Iris pigment epithelial cell (primary cell): ENCODE measurements at regions not wholly inside any gene's neighbourhood (a gene's known extent, or its start where the extent isn't known, plus 50 kb on each side); places are given as distances from the start of the nearest gene placed in this dataset.

Experiments
- DNase-seq: peaks from one replicate; pipeline ENCODE4 v3.0.0-alpha.2; 2011; ENCODE audit warnings: low read depth

- no peak for DNase-seq
These were observed 234.3 kb upstream of the CYRIA start for GRCh38 chr2:16899958-16900357.

- DNase-seq: no peak
These were observed 224.4 kb upstream of the CYRIA start for GRCh38 chr2:16890081-16890480.

GRCh38 chr2:16885027-16885426 is 219.4 kb upstream of the CYRIA start:
- DNase-seq: no peak

DNA sequence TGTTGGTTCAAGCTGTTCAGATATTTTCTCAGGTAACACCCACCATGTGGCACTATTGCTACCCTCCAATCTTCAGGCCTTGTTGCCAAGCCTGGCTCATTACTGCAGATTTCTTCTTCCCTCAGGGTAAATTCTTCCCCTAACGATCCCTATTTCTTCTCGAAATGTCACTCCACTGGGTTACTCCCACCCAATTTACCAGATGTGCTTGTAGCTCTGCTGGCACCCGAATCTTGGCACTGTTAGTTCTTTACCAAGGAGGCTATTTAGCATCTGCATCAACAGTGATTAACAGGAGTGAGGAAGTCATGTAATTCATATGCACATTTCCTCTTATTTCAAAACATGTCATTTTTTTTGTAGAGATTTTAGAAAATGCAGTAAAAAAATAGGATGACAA is 217.1 kb upstream of the CYRIA start:
- DNase-seq: no peak

DNA sequence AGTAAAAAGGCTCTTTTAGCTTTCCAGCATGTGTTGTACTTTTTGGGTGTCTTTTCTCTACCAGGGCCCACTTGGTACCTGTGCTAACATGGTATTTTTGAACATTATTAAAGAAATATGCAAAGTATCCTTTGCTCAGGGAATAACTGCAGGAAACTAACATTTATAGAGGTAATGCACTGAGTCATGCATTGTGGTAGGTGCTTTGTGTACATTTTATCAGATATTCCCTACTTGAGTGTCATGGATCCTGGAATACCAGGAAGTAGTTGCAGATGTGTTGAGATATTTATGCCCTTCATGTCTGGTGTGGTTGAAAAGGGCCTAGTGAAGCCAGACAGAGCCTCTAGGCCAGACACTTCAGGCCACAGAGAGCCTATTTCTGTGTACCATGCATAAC is 215.5 kb upstream of the CYRIA start:
- DNase-seq: no peak

- no peak for DNase-seq
These were observed 205.8 kb upstream of the CYRIA start for GRCh38 chr2:16871411-16871810.

DNA sequence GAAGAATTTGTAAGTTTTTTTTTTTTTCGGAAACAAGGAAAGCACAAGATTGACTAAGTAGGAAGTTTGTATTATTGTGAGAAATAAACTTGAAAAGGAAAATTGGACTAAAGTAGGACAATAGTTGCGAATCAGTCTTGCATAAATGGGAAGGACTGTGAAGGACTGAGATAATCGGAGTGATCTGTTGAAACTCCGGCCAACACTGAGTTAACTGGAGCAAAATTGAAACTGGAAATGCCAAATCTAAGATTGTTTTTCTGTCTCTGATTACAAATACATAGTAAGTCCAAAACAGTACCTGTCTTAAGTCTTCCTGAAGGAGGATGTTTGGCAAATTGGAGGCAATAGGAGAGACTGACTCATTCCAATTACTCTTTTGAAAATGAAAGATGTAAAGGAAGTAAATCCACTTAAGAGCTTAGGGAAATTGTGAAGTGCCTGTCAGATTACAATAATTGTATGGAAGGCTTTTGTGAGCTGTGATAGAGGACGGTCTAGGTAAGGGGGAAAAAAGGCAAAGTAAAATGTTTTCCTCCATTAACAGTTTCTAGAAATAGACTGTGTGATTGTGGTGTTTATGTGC is 204.9 kb upstream of the CYRIA start:
- DNase-seq: no peak

GRCh38 chr2:16869711-16870110 is 204.1 kb upstream of the CYRIA start:
- DNase-seq: no peak

GRCh38 chr2:16862471-16862870 is 196.8 kb upstream of the CYRIA start:
- DNase-seq: no peak

DNA sequence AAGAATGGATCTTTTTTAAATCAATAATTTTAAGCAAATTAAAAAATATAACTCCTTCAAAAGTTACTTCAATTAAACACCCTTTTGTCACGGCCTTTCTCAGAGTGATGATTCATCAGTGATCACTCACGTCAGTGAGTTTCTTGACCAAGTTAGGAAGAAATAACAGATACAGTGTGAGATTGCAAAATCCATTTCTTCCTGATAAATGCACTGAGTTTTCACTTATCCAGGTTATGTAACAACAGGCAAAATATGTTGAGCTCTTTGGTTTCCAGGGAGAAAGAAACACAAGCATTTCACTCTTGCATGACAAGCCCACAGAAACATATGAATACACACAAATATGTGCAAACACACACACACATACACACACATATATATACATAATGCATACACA is 195.9 kb upstream of the CYRIA start:
- peak; percentile 27 for DNase-seq

- no peak for DNase-seq
These were observed 195.5 kb upstream of the CYRIA start for GRCh38 chr2:16861111-16861510.

DNA sequence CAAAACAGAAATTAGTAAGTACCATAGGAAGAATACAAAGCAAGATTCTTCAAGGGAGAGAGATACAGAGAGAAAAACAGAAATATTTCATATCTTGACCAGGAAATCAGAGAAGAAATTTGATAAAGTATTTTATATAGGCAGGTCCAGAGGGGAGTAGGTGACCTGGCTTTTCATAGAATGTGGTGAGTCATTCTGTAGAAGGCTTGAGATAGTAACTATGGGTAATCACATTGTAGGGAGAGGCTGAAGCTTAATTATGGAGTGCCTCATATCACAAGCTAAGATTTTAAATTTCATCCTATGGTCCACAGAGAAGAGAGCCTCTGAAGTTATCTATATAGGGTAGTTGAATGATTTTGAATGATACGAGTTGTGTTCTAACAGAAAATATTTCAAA is 195.0 kb upstream of the CYRIA start:
- no peak for DNase-seq

DNA sequence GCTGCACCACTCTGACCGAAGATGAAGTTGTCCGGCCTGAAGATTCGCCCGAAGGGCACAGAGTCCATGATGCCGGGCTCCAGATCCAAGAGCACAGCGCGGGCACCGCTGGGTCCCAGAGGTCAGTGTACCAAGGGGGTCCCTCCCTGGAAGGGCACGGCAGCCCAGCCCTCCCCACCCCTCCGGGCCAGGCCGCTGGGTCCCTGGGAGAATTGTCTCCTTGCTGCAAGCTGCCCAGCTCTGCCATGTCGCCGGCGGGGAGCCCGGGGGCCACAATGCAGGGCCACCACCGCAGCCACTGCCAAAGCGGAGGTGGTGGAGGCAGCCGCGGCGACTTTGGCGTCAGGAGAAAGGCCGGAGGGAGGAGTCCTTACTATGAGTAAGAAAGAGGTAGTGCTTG is 189.5 kb upstream of the CYRIA start:
- DNase-seq: no peak

DNA sequence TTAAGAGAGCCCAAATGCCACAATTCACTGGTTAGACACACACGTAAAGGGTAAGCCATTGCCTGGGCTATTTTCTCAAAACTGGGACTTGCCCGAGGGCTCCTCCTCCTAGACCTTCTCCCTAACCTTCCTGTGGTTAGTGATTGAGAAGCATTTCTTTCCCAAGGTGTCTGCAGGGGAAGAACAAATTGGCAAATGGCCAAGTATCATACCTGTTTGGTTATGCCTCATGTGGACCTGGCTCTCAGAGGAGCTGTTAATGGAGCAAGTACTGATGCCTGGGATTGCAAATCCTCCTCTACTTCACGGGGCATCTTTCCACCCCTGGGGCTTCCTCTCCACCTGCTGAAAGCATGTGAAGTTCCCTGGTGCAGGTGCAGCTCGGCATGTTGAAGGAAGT is 187.5 kb upstream of the CYRIA start:
- no peak for DNase-seq

- DNase-seq: no peak
These were observed 187.0 kb upstream of the CYRIA start for GRCh38 chr2:16852651-16853050.

DNA sequence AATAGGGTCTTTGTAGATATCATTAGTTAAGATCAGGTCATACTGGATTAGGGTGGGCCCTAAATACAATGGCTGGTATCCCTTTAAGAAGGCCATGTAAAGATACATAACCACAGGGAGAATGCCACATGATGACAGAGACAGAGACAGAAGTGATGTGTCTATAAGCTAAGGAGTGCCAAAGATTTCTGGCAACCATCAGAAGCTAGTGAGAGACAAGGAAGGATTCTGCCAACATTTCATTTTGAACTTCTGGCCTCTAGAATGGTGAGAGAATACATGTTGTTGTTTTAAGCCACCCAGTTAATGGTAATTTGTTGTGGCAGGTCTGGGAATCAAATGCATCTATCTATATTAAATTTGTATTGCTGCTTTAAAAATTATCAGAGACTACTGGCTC is 185.5 kb upstream of the CYRIA start:
- DNase-seq: no peak

- DNase-seq: no peak
These were observed 175.0 kb upstream of the CYRIA start for GRCh38 chr2:16840496-16841172.

DNA sequence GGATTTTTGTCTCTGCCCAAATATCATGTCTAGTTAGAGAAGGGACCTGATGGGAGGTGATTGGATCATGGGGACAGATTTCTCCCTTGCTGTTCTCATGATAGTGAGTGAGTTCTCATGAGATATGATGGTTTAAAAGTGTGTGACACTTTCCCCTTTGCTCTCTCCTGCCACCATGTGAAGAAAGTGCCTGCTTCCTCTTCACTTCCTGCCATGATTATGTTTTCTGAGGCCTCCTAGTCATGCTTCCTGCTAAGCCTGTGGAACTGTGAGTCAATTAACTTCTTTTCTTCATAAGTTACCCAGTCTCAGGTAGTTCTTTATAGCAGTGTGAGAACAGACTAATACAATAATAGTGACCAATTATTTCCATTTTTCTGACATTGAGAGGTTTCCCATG is 167.3 kb upstream of the CYRIA start:
- DNase-seq: no peak

DNA sequence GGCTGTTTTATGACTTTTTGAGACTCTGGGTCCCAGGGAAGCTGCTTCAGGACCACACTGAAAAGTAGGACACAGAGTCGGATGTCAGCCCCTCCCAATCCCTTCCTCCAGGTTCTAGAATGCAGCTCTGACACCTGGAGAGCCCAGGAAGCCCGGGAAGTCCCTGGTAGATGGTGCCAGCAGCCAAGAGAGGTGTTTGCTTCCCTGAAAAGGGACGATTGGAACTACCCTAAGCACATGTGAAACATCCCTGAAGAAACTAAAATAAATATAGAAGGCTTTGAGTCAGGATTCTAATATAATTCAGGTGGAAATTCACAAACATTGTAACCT is 163.2 kb upstream of the CYRIA start:
- DNase-seq: no peak

GRCh38 chr2:16828044-16828827 is 162.6 kb upstream of the CYRIA start:
- DNase-seq: no peak

DNA sequence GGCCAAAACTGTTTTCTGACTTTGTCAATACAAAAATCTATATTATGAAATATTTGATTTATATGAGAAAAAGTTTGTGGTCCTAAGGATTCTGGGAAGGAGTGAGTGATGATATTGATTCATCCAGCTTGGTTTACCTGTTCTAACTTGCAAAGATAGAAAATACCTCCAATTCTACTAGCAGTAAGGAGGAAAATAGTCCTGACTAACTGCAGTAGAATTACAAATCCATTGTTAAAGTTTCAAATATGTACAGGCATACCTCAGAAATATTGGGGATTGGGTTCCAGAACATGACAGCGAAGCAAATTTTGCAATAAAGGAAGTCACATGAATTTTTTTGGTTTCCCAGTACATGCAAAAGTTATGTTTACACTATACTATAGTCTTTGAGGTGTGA is 158.8 kb upstream of the CYRIA start:
- no peak for DNase-seq

GRCh38 chr2:16821692-16822091 is 156.1 kb upstream of the CYRIA start:
- DNase-seq: no peak

- no peak for DNase-seq
These were observed 152.5 kb upstream of the CYRIA start for GRCh38 chr2:16818203-16818556.
